Panc1 (cell line): ENCODE measurements at regions not wholly inside any gene's neighbourhood (a gene's known extent, or its start where the extent isn't known, plus 50 kb on each side); places are given as distances from the start of the nearest gene placed in this dataset.

Experiments
- POLR2AphosphoS5 ChIP-seq: IDR thresholded peaks from 2 replicates; pipeline ENCODE4 v1.6.1; 2012; ENCODE audit warnings: mild to moderate bottlenecking, low read depth, low read length, moderate library complexity
- REST ChIP-seq, 2 experiments: IDR thresholded peaks; 2 replicates each; pipeline ENCODE4 v1.6.1; 2011 to 2012; ENCODE audit warnings: low read depth in 2 of 2, control low read depth in 1 of 2, low read length in 1 of 2, mild to moderate bottlenecking in 1 of 2, moderate library complexity in 1 of 2; ENCODE audit not compliant: insufficient read depth in 1 of 2
- SIN3A ChIP-seq: IDR thresholded peaks from 2 replicates; pipeline ENCODE4 v1.6.1; 2012; ENCODE audit warnings: low read depth, mild to moderate bottlenecking, low read length, moderate library complexity, borderline replicate concordance; ENCODE audit not compliant: insufficient read depth
- TCF7L2 ChIP-seq: IDR thresholded peaks from 2 replicates; pipeline ENCODE4 v1.6.1; 2011; ENCODE audit warnings: mild to moderate bottlenecking, low read depth, low read length, inconsistent platforms
- TF ChIP-seq, protein P1 (sequence below): fragments of 450-650 bp; IDR thresholded peaks from 2 replicates; pipeline ENCODE4 v1.5.1; 2017; ENCODE audit warnings: mild to moderate bottlenecking

- TF ChIP-seq POLR2AphosphoS5 (no peak), REST (IDR thresholded peaks at IDR 0.05; ENCODE audit: insufficient read depth in 1 of 2, low read depth in 2 of 2, low read length in 1 of 2) (no peak), SIN3A (no peak), TCF7L2 (no peak)
- TF ChIP-seq, protein P1, sequence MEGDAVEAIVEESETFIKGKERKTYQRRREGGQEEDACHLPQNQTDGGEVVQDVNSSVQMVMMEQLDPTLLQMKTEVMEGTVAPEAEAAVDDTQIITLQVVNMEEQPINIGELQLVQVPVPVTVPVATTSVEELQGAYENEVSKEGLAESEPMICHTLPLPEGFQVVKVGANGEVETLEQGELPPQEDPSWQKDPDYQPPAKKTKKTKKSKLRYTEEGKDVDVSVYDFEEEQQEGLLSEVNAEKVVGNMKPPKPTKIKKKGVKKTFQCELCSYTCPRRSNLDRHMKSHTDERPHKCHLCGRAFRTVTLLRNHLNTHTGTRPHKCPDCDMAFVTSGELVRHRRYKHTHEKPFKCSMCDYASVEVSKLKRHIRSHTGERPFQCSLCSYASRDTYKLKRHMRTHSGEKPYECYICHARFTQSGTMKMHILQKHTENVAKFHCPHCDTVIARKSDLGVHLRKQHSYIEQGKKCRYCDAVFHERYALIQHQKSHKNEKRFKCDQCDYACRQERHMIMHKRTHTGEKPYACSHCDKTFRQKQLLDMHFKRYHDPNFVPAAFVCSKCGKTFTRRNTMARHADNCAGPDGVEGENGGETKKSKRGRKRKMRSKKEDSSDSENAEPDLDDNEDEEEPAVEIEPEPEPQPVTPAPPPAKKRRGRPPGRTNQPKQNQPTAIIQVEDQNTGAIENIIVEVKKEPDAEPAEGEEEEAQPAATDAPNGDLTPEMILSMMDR, result no peak
Observed at GRCh38 chr5:142465476-142465875, 140.7 kb upstream of the SPRY4 start.
